ENCODE measurements at regions not wholly inside any gene's neighbourhood (a gene's known extent, or its start where the extent isn't known, plus 50 kb on each side); places are given as distances from the start of the nearest gene placed in this dataset.

DNA sequence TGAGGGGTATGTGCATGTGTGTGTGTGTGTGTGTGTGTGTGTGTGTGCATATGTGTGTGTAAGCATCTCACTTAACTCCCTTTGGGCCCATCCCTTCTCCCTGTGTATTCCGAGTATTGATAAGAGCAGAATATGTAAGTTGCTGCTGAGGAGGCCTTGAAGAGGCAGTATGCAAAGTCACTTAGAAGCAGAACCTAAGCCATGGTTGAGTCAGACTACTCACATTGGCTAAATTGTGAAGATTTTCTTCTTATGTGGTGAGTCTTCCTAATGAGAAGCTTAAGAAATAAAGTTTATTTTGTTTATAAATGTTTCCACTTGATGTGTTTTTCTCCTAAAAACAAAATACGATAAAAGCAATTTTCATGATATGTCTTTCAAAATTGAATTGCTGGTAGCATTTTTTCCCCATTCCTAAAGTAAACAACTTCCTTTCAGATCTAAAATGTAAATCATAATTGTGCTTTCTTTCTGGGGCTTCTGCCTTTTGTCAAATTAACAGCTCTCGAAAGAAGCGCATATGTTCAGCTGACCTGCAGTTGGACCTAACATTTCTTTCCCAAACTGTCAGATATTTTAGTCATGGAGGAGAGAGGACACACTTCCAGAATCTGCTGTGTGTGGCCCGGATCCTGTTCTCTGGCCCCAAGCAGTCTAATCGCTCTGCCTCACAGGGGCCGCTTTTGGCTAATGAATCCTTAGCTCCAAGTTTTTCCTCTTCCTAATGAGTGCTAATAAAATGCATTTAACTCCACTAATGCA lies 284.0 kb downstream of the DUSP10 start:
- no peak for DNase-seq (ENCODE audit: low read depth in 2 of 2)

DNA sequence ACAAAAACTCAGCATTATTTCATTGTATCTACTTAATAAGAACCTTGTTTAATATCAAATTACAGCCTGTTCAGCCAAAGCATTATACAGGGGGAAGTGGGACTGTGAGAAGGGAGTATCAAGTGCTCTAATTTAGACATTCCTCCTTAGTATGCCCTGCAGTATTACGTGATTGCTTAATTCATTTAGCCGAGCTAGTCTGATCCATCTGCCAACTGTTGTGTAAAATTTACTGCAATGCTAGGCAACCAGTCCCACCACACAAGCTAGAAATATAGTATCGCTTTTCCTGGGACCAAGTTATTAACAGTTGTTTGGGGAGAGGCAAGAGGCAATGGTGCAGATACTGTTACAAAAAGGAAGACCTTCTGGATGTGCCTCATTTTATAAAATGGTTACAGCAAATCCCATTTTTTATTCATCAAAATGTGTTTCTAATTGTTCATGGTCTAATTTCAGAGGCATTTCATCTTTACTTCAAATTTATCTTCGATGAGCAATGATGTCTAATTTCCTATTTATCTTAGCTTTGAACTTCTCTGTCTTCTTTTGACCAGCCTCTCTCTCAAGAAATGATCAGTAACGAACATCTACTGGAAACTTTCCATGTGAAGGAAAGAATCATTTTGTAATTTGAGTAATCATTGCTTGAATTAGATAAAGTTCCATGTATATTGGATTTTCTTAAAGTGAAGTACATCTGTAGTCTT lies 283.3 kb downstream of the DUSP10 start:
- no peak for DNase-seq (ENCODE audit: low read depth in 2 of 2)

DNA sequence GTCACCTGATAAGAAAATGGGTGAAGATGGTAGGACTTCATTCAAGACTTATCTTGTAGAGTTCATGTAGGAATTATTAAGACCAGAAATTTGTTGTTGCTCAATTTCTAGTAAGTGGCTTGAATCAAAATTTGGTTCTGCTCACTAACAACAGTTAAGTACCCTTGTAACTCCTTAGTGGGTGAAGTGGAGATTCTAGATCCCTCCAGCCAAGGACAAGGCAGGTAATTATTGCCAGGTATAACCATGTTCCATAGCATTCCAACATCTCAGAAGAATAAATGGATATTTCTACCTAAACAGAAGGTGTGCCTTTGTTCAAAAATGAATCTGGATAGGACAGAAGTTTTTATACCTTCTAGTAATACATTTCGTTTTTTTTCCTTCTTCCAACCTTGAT lies 282.3 kb downstream of the DUSP10 start:
- no peak for DNase-seq (ENCODE audit: low read depth in 2 of 2)

DNA sequence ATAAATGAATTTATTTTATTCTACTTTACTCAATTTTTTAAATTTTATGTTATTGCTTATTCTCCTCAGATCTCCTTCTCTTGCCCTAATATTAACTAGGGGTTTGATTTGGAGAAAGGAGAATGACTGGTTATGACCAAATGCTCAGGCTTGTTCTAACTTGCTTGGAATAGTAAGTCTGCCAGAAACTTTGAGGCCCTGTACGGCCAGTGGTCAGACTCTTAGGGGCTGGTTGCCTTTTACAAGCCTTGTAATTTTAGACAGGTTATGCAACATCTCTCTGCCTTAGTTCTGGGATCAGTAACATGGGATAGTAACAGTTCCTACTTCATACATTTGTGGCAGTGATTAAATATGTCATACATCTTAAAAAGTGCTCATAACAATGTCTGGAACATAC lies 279.5 kb downstream of the DUSP10 start:
- no peak for DNase-seq (ENCODE audit: low read depth in 2 of 2)

DNA sequence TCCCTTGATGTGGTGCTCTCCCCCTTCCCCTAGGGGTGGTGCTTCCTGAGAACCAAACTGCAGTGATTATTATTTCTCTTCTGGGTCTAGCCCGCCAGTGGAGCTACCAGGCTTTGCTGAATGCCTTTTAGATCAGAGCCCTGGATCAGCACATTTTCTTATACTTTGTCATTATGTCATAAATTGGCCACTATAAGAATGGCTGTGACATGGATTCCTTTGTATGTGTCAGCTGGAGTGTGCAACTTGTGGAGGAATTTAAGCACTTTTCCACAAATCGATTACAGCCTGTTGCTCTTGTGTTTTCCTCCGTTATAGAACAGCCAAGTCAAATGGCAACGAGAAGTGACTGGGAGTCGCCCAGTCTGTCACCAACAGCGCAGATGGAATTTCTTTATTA lies 273.3 kb downstream of the DUSP10 start:
- DNase-seq (ENCODE audit: low read depth in 2 of 2) = no peak

DNA sequence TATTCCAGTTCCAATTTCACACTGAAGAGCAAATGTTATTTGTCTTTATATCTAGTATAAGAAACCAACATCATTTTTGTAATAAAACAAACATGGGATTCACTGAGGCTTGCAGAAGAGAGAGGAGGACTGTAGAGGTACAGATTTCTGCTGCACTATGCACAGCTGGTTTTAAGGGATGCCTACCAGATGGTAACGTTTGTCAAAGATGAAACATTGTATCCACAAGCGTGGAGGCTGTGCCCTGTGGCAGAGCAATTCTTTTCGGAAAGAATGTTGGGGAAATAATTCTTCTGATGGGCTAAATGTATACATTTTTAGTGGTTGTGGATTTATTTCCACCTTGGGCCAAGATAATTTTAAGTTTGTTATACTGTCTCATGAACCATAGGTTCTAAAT lies 272.4 kb downstream of the DUSP10 start:
- no peak for DNase-seq (ENCODE audit: low read depth in 2 of 2)

DNA sequence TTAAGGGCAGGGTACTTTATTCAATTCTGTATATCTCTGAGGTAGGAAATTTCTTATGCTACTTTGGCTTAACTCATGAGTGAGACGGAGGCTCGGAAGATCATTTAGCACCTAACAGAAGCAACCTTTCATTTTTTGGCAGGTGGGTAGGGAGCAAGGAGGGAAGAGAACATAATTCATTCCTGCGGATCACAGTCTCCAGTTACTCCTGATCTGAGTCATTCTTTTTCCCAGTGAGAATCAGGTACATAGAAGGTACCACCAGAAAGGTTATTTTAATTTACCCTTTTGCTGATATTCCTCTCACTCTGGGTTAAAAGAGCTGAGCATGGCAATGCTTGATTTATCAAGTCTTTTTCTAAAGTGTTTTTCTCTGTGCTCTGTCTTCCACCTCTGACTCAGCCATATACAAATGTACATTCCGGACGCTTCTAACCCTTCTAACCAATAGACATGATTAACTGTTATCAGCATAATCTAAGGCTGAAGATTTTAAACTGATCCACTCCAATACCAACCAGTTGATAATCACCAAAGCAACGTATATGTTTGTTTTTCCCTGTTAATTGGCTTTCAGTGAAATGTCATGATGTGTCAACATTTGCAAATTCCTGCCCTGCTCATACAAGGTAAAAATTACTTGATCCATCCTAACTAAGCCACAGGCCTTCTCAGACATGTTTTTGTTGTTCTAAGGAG lies 271.7 kb downstream of the DUSP10 start:
- no peak for DNase-seq (ENCODE audit: low read depth in 2 of 2)

DNA sequence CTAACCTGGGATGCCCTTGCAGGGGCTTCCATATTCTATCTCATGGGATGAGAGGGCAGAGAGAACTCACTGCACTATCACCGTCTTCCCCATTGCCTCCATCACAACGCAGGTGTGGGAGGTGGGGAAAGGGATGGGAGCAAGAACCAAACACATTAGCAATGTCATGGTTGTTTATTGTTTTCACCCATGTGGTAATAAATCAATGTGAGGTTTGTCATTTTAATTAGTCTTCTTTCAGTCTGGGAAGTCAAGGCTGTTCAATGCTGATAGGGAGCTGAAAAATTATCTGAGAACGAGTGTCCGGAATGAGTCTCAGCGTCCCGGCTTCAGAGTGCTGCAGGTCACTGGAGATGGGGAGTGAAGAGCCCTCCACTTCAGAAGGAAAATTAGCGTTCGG lies 268.5 kb downstream of the DUSP10 start:
- no peak for DNase-seq (ENCODE audit: low read depth in 2 of 2)

DNA sequence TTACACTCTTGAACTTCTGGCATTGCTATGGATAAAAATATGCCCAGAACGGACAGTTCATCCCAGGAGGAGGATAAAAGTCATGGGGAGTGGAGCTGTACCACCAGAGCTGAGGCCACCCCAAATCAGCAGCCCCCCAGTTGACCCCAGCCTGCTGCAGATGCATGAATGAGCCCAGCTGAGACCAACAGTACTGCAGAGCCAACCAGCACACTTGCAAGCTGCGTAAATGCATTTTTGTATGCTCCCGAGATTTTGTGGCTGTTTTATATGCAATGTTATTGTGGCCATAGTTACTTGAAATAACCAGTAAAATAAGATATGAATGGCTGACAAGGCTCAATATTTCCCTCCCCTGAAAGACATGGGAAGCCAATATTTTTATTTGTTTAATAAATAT lies 264.6 kb downstream of the DUSP10 start:
- DNase-seq (ENCODE audit: low read depth in 2 of 2) = no peak

DNA sequence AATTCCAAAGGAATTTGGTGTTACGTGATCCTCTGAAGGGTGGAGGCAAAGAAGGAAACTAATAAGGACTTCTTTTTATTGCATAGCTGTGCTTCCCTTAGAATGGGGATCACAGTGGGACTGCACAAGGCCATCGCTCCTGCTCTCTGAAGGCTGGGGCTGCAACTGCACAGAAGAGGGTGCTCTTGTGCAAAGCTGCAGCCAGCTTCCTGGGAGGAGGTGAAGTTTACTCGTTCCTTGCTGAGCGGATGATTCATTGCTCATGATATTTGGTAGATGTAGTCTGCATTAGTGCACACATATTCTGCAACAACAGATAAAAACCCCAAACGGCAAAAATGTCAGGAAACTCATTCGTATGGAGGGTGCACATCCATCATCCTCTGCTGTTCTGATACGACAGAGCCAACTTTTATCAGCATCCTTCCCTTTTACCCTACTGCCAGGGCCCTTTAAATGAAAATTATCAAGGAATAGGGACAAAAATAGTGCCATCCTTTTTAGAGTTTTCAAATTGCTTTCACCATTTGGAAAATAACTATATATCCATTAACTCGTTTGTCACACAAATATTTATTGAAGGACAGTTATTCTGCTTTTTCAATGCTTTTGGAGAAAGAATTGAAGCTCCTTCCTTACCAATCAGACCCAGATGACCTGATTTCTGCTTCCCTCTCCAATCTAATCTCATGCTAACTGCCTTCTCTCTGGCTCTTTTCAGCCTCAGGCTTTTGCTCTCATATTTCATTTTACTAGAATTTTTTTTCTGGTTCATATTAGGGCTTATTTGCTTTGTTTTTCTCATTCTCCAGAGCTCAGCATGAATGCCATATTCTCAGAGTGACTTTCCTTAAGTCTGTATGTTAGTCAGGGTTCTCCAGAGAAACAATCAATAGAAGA lies 263.6 kb downstream of the DUSP10 start:
- peak; percentile 4 to 63 for DNase-seq (ENCODE audit: low read depth in 2 of 2)

DNA sequence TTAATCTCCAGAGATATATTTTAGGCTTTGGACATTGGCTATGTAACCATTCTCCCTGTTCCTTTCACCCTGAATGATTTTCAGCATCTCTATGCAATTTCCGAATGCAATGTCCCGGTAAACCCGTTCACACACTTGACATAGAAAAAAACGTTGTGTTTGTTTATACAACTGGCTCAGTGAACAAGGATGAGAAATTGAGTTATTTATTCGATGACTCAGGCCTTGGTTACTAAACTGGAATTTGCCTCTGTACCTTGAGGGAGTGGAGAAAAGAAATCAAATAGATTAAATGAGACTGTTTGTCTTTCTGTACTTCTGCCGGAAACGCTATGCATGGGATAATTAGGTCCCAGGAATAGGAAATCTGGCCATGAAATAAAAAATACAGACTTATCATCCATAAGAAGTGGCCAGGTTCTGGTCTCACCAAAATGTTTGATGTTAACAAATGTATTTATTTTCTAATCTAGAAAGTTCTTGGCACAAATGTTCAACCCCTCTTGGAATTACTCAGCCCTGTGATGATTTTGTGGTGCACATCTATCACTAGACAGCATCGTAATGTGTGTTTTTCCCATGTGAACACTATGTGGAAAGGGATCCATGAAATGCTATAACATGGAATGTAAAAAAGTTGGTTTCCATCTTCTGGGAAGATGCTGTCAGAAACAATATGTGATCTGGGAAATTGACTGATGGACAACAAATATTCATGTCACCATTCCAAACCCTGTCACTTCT lies 253.9 kb downstream of the DUSP10 start:
- peak in 1 of 2 donors; percentile 37 for DNase-seq (ENCODE audit: low read depth in 2 of 2)

DNA sequence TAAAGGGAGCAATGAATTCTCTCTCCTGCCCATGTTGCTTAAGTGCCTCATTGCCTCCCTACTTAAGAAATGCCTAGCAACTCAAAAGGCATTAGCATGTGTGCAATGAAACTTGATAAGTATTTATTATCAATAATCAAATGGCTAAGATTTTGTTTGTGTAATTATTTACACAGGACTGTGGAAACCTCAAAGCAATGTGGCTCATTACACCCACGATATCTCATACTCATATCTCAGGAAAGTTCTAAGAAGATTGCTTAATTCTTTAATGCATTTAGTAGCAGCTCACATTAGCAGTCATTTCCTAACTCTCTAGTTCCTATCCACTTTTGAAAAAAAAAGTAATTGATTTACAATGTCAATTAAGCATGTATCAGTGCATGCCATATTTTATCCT lies 253.3 kb downstream of the DUSP10 start:
- no peak for DNase-seq (ENCODE audit: low read depth in 2 of 2)

DNA sequence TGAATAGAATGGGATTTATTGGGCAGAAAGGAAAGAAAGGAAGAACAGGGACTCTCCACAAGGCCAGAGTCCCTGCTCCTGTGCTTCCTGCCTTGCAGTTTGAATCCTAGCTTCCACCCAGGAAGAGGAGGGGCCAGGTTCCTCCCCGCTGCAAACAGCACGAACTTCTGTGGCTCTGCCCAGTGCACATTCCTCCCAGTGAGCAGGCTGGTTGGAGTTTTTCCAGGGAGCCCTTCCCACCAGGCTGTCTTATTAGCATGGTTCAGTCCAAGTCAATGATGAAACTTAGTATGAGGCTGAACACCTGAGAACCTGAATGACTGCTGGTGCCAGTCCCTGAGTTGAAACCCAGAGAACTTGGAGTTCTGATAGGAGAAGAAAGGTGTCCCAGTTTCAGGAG lies 247.2 kb downstream of the DUSP10 start:
- no peak for DNase-seq (ENCODE audit: low read depth in 2 of 2)

DNA sequence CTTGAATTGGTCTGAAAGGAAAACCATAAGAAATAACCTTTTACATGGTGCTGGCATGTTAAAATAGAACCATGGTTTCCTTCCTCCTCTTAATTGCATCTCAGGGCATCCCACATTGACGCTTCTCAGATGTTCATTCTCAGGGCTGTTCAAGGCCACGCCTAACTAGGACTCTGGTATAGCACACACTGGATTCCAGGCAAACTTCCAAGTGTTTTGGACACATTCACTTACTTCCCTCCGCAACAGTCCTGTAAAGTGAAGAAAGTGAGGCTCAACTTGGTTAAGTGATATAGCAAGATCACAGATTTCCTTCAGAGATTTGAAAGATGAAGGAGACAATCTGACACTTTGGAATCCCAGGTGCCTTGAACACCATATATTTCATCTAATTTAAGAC lies 244.8 kb downstream of the DUSP10 start:
- DNase-seq (ENCODE audit: low read depth in 2 of 2) = no peak

DNA sequence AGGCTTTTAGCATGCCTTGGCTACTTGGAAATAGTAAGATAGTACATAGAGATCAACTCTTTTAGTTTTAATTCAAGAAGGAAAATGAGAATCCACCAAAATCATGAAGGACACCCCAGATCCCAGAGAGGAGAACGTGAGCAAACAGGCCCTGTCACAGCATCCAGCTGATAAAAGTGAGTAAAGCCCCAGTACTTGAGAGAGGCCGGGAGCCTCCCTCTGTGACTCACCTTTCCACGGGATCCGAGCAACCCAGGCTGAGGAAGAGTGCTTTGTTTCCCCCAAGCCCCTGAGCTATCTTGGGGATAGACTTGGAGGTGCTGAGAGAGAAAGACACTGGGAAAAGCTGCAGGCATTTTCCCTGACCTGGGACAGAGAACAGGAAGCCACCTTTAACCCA lies 238.6 kb downstream of the DUSP10 start:
- no peak for DNase-seq (ENCODE audit: low read depth in 2 of 2)

DNA sequence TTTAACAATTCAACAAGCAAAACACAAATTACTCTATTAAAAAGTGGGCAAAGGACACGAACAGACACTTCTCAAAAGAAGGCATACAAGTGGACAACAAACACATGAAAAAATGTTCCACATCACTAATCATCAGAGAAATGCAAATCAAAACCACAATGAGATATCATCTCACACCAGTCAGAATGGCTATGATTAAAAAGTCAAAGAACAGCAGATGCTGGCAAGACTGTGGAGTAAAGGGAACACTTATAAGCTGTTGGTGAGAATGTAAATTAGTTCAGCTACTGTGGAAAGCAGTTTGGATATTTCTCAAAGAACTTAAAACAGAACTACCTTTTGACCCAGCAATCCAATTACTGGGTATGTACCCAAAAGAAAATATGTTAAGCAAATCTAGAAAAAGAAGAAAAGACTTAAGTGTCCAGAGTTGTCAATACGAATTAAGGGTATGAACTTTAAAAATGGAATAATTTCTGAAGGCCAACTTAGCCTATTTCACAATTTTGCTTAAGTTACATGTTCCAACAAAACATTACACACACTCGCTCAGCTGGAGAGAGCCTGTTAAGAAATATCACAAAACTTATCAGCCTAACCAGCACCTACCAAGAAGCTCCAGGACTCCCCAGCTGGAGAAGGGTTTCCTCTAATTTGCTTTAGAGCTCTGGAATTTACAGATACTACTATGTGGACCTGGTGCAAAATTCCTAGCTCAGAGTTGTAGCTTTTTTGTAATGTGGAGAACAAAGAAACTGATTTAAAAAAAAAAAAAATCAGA lies 232.1 kb downstream of the DUSP10 start:
- DNase-seq (ENCODE audit: low read depth in 2 of 2) = no peak

DNA sequence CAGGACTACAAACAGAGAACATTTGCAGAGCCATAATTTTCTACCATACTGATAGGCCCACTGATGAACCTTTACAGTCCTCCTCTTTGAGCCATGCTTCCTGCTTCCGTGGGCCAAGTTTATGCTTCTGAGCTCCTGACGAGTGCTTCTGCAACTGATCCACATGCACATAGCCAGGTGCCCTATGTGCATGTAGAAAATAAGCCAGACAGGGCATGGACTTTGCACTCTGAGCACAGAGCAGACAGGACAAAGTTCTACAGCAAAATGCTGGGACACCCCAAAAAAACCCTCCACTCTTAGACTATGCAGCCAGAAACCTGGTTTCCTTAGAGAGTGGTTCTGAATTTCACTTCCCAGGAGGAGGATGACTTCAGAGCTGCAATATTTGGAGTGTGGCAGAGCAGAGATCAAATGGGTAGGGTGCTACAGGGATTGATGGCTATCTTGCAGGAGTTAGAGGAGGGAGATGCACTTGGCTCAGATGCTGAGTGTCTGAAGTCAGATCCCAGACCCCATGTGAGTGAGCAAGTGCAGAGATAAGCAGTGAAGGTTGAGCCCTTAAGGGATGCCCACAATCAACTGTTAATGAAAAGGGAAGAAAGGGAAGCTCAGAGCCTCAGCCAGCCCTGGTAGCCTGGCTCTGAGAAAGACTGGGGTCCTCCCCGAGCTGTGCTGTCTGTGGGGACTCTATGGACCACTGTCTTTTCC lies 230.9 kb downstream of the DUSP10 start:
- DNase-seq (ENCODE audit: low read depth in 2 of 2) = no peak

DNA sequence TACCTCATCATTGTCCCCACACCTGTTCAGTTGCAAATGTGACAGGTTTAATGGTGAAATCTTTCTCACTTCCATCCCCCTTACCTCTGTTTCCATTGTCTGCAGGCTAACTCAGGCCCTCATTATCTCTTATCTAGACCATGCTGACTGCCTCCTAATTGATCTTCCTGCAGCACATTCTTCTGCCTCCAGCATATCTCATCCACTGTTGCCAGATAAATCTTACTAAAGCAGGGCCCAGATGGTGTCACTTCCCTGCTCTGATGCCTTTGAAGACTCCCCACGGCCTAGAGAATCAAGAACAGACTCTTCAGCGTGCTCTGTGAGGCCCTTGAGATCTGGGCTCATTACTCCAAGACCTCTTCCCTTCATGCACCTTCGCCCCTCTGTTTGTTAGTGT lies 230.1 kb downstream of the DUSP10 start:
- no peak for DNase-seq (ENCODE audit: low read depth in 2 of 2)

DNA sequence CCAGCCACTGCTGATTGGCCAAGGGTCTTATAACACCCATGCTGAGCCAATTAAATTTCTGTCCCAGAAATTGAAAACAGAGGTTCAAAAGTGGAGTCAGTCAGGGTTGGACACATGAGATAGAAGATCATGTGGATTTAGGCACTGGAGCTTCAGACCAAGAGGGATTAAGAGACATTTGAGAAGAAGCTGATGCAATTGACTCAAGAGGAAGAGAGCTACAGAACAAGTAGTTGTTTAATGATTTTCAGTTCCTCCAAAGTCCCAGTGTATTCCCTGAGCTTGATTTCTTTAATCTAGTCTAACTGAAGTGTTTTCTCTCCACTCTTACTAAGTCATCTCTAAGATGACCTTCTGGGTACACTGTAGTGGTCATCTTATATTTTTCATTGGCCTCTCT lies 227.1 kb downstream of the DUSP10 start:
- DNase-seq (ENCODE audit: low read depth in 2 of 2) = no peak

DNA sequence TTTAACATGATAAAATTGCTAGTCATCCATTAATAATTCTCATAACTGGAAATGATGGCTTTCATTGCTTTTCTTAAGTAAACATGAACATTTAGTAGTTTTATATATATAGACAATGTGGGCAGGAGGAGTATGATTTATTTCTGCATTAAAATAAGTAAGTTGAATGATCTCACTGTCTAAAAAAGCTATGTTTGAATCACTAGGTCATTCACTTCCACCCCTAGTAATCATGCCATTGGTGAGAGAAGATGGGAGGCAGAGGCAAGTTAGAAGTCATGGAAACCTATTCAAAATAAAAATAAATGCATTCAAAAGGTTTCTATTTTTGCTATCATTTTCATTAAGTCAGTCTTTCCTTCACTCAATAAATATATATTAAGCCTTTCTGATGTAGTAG lies 226.4 kb downstream of the DUSP10 start:
- no peak for DNase-seq (ENCODE audit: low read depth in 2 of 2)
